H4 (cell line): ENCODE measurements at regions not wholly inside any gene's neighbourhood (a gene's known extent, or its start where the extent isn't known, plus 50 kb on each side); places are given as distances from the start of the nearest gene placed in this dataset.

Experiments used
- DNase-seq: peaks from one replicate; pipeline ENCODE4 v3.0.0-alpha.2; 2015; ENCODE audit warnings: low spot score

DNA sequence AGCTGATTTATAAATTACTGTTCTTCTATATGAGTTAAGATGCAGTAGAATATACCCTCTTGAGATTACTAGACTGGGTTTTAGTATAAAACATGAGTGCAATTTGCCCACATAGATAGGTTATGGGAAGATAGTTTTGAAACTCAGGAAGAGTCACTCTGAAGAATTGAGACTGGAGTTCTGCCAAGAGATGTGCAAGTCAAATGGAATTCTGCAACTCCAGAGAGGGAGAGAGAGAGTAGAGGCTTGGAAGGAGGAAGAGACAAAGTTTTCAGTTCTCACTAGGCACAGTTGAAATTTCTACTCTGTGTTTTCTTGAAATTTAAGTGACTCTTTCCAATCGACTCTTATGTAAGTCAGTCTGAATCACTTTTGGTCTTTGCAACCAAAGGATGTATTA is 878.8 kb downstream of the TSN start:
- no peak for DNase-seq

DNA sequence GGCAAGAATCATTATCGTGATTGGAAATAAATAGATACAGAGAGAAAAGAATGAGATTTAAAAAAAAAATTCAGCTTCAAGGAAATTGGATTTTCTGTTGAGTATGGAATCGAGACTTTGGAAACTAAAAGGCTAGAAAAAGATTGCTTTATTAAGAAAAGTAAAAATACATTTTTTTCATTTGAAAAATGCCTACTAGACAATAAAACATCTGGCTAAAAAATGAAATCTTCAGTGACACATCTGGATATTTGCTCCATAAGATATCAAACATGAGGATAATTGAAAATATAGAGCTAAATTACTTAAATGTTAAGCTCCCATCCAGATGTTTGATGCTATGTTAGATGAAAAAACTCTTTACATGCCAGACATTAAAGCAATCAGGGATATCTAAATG is 879.5 kb downstream of the TSN start:
- DNase-seq, result no peak

DNA sequence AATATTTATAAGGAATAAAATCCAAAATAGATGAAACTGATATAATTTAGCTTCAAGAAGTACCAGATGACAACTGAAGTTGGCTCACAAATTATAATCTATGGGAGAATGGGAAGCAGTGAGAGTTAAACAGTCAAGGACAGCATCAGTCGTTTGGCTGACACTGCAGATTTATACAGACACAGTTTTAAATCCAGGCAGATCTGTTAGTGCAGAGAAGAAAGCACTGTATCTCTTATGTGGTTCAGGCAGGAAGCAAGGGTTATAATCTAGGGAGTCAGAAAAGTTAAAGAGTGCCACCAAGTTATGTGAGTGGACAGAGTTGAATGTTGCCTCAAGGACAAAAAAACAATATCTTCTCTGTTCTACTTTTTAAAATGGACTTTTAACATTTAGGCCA is 880.2 kb downstream of the TSN start:
- no peak for DNase-seq

DNA sequence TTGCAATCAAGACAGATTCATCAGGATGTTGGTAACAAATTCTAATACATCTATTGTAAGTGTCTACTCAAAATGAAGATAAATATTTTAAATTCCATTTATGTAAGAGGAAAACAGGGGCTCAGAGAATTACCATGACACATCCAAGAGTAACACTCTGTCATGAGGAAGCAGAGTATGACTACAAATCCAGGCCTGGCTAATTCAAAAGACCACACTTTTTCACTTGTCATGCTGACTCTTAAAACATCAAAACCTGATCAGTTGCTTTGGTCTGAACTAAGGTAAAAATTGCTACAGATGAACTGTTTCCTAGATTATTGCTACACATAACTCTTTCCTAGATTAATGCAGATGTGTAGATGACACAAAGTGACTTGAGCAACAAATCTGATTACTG is 880.6 kb downstream of the TSN start:
- DNase-seq, result no peak

DNA sequence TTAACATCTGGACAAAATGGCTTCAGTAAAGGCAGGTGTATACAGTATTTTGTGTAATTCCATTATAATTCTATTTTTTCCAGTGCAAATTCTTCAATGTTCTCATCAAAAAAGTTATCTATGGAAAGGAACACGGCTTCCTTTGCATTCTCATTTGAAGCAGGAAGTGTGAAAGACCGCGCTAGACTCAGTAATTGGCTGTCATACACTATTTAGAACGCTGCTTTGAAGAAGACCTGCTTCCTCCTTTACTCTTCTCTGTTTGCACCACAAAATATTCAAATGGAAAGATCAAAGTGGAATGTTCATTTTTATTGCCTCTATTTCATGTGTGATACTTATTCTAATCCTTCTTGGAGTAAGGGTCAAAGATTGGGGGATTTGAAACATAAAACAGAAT is 883.7 kb downstream of the TSN start:
- DNase-seq, result no peak

DNA sequence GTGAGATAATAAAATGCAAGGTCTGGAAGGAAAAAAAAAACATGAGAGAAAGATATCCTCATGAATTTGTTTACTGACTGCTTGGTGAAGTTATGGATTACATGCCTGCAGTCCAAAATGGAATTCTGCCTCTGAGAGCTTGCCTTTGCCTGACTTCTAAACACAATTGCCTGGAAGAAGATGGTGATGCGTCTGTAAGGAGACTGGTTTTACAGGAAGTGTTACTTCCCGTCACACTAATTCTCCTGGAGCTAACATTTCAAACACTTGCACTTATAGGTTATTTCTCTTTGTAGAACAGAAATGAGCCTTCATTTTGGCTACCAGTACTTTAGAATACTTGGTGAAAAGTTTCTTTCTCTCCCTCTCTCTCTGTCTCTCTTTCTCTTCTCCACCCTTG is 884.3 kb downstream of the TSN start:
- no peak for DNase-seq

DNA sequence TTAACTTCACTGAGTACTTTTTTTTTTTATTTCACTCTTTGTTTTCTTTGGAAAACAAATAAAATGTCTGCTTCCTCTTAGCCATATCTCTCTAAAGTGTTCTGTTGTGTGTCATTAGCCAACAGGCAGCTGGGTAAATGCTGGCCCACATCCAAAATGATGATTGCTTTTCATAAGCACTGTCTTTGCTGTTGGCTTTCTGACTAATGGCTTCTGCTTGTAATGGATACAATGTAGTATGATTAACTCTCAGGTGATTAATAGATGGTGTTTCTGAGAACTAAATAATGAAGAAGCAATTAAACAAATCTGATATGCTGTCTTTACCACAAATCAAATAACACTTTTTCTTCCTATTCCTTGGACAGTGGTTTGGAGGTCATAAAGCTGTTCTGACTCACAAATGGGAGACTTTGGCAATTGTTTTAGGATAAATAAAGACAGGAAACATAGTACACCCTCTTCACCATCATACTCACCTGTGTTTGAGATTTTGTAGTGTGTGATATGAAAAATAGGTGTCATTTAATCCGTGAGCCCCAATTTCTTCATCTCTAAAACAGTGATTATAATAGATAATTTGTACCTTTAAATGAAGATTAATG is 888.4 kb downstream of the TSN start:
- DNase-seq, result no peak

DNA sequence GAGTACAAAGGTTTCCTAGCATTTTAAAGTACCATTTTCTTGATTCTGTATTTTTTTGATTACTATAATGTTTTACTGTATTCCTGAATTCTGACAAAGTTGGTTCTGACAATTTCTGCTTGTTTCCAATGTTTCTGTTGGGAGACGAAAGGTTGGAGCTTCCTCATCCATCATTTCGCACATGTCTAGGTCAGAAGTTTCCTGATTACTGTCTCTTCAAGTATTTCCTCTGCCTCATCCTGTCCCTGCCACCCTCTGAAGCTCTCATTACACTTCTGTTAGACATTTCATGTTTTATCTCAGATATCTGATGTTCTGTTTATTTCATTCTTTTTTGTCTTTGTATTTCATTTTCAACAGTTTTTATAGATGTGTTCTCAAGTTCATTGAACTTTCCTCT is 895.8 kb downstream of the TSN start:
- no peak for DNase-seq

DNA sequence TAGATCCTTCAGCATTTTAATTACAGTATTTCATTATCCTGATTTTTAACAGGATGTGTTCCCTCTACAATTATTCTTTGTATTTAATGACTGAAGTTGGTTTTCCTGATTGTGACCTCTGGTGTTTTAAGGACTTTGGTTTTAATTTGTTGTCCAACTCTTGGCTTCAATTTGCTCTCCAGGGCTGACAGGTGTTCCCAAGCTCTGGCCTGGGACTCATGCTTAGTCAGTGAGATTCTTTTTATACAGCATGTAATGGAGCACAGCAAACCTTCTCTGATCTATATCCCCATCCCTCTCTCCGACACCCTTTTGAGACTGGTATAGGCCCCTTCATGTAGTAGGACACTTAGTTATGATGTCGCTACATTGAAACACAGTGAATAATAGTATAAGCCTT is 896.3 kb downstream of the TSN start:
- DNase-seq, result no peak

DNA sequence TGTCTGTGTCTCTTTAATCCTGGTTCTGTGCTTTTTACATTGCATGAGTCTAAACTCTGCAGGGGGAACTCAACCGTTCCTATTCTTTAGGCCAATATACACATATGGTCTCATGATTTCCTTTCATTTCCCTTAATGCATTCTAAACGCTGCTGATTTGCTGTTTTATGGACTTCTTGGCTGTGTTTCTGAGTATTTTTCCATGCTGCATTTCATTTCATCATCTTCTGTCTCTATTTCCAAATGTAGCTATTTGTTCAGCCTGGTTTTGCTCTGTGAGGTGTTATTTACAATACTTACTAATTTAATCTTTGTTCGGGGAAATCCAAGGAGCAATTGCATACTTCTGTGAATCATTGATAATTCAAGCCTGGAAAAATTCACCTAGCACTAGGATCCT is 897.2 kb downstream of the TSN start:
- no peak for DNase-seq

DNA sequence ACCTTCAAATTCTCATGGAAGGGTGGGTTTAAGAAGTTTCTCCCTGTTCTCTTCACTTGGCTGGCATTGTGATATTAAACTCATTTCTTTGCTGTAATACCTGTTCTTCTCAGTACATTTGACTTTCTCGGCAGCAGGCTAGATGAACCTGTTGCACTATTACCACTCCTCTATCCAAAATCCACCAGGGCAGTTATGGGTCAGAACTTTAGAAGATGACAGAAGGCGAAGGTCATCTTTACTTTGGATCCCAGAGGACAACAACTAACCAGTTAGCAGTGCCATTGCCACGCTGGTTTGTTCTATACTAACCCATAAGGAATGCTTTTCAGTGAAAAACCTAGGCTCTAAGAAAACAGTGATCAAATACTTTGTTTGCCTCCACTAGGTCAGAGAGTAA is 901.0 kb downstream of the TSN start:
- no peak for DNase-seq

DNA sequence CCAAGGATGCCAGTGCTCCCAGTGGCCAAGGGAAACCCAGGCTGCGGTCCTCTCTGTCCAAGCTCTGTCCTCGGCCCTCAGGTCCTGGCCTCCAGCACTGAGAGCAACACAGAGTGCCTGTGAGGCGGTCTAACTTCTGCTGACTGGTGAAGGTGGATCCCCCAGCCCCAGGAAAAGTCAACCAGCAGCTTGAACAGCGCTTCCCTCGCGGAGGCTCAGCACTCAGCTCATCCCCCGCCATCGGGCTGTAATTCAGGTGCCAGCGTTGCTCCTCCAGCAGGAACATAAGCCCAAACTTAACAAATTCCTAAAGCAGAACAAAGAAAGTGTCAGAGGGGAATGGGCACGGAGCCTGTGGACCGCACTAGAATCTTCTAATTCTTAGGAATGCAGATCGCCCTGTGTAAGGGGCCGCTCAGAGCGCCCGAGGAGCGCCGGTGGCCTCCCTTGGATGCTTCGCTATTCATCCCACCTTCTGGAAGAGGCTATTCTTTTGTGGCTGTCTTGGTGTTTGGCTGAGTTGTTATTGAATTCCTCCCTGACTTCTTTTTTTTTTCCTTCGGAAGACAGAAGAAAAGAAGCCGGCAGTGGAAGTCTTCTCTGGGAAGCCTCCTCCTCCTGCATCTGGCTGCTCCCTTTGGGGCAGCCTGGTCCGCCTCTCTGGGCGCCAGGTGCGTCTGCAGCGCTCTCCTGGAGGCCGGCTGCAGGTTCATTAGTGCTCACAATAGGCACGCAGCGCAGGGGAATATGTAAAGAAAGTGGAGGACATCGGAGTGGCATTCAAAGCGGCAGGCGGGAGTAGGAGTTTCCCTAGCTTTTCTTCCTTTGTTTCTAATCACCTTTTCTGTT is 905.6 kb downstream of the TSN start:
- no peak for DNase-seq

DNA sequence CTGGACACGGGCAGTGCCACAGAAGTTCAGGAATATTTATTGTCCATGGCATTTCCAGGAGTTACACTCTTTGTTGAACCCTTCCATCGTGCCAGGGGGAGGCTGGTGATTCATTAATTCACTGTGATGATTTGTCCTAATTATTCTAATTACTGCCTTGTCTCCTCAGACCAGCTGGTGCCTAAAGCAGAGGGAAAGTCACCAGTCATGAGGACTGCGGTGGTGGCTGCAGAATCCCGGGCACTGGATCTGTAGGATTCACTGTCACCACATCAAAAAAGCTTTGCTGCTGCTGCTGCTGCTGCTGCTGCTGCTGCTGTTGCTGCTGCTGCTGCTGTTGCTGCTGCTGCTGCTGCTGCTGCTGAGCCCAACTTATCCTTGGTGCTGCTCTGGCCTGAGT is 908.2 kb downstream of the TSN start:
- DNase-seq, result no peak

DNA sequence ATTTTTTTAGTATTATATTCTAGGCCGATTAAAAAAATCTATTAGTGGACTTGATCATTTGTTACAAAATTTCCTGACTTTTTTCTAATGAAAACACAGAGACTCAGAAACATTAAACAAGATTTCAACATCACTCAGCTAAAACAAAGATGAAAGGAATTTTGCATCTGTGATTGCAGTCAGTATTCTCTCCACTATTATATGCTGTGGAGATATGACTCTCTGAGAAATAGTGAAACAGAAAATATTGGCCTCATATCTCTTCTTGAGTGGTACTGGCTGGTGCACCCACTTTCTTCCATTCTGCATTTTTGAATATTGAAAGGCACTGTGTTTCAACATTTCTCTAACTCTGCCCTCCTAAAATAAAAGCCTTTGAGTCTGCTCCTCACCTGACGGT is 914.2 kb downstream of the TSN start:
- no peak for DNase-seq

DNA sequence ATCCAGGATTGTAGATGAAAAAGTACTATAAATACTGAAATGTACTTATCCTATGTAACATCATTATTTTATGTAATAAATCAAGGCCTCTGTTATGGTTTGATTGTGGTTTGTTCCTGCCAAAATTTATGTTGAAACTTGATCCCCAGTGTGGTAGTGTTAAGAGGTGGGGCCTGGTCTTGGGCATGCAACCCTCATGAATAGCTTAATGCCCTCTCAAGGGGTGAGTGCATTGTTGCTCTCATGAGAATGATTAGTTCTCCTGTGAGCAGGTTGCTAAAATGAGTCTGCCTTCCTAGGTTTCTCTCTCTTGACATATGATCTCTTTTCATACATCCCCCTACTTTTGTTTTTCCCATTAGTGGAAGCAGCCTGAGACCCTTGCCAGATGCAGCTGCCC is 915.4 kb downstream of the TSN start:
- no peak for DNase-seq

DNA sequence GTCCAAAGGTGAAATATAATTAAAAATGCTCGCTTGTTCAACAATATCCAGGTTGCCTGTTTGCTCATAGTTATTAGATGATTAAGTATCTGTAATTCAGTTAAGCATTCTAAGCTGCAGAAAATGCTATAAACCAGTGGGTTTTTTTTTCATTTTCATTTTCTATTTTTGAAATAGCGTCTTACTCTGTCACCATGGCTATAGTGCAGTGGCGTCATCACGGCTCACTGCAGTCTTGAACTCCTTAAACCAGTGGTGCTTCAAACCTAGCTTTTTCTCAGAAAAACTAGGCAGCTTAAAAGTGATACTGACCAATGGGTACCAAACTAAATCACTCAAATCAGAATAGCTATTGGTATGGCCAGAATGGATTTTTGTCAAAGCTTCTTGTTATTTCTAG is 925.2 kb downstream of the TSN start:
- no peak for DNase-seq

DNA sequence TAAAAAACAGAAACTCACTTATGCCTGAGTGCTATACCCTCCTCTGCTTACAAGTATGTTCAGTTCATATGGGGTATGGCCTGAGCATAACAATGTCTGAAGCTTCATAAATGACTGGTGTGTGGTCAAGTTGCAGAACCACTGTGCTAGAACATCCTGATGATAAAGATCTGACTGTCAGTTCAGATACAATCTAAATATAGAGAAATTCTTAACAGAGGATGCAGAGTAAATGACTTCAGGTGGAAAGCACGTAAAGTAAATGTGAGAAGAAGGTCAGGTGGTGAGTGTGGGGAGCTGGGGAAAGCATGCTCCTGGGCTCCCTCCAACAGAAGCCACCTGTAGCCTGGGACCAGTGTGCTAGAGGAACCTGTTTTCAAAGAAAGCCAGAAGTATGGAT is 926.2 kb downstream of the TSN start:
- DNase-seq, result no peak

DNA sequence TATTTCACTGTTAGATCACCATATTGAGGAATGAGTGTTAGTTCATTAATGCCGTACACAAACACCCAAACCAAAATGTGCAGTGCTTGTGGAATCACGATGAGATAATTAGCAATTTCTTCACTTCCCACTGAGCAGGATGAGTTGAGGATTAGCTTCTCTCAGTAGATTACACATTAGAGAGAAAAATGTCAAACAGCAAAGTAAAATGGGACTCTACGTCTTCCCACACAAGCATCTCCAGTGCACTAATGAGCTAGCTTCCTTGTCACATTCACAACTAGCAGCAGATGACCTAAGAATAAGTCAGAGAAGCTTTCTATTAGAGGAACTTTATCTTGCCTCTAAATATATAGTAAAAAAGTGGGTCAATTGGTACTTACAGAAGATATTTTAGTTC is 926.9 kb downstream of the TSN start:
- no peak for DNase-seq

DNA sequence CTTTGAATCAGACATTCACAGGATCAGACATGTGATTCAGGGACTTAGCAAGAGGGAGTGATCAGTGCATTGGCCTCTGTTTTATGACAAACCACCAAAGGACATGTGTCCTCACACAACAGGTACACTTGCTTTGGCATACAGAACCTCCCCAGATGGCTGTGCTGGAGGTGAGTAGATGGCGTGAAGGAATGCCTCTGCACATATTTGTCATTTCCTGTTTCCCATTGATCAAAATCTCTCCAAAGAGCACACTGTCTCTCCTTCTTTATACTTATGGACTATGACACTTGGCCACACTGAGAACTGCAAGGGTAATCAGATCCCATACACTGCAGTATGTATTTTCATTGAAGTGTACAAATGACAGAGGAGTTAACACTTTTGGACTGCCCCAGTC is 927.6 kb downstream of the TSN start:
- no peak for DNase-seq

DNA sequence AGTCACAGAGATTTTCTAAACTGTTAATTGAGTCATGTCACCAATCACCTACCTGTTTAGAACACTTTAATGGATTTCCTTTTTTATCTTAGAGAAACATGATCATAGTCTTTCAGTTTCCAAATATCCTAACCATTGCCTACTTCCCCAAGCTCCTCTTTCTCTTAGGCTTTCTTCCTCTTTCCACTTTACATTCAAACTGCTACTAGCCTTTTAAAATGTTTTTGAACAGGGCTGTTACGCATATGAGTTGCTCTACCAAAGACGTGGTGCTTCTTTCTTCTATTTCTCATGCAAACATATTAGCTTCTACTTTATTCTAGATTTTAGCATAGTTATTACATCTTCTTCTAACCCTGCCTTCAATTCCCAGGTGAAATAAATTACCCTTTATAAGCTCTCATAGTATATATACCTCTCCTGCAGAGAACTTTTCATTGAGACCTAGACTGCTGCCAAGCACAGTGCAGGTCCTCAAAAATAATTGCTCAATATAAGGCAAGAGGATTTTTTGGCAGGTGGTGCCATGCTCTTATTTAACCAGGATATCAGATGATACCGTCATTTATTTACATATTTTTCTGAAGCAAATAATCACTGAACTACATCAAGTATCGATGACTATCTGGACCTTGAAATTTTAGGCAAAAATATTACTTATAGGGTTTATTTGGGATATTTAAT is 937.1 kb downstream of the TSN start:
- DNase-seq, result no peak

DNA sequence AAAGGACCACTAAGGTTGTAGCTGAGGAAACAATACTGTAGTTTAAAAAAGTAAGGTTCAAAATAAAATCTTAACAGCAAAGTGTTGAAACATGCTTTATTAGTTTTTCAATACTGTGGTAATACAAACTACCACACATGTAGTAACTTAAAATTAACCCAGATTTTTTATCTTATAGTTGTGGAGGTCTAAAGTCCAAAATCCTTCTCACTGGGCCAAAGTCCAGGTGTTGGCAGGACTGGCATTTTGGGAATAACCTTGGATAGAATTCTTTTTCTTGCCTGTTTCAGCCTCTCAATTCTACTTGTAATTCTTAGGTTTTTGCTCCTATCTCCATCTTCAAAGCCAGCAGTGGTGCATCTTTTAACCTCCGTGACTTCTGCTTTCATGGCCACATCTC is 942.0 kb downstream of the TSN start:
- no peak for DNase-seq

DNA sequence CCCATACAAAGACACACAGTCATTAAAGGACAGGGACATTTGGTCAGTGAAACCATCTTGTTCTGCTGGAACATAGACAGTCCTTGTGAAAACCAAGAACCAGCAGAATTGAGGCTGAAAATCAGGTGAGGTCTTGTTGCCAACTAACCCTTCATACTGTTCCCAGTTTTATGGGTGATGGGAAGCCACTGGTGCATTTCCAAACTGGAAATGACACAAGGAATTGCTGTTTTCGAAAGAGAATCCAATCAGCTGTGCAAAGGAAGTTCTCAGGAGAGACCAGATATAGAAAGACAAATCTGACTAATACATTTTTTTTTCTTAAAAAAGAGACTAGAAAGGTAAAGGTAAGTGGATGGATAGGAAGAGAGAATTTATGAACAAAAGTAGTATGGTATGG is 948.2 kb downstream of the TSN start:
- no peak for DNase-seq

DNA sequence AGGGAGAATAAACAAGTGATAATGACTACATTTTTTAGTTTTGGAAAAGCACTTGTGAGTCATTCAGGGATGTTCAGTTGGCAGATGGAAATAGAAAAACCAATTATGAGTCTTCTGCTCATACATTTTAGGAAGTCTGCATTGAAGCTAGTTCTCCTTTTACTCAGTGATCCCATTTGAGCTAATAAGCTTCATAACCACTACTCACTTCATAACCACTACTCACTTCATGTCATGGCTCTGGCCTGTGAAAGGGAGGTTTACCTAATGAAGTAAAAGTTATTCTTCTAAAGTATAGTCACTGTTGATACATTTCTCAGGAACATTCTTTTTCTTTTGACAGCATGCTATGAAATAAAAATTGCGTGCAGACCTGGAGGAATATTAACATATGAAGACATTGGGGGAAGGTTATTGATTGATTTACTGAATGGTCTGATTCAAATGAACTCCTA is 948.7 kb downstream of the TSN start:
- DNase-seq, result no peak
